A172 (cell line): ENCODE measurements at regions not wholly inside any gene's neighbourhood (a gene's known extent, or its start where the extent isn't known, plus 50 kb on each side); places are given as distances from the start of the nearest gene placed in this dataset.

Source experiments
- DNase-seq: peaks from one replicate; pipeline ENCODE4 v3.0.0-alpha.2; 2015; ENCODE audit warnings: low spot score

DNA sequence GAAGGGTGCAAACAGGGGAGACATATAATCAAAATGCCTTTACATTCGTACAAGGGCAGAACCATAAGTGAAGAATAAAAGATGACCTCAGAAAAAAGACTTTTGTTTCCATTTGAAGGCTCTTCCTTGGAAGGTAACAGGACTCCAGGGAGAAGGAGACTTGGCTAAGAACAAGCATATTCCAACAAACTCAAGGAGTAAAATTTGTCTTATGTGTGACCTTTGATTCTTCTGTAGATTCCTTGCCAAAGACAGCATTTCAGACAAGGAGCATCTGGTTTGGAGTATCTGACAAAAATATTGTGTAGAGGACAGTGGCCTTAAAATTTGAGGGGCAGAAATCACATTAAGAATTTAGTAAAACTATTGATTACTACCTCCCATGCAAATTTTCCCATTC is 991.9 kb downstream of the FLRT2 start:
- no peak for DNase-seq

DNA sequence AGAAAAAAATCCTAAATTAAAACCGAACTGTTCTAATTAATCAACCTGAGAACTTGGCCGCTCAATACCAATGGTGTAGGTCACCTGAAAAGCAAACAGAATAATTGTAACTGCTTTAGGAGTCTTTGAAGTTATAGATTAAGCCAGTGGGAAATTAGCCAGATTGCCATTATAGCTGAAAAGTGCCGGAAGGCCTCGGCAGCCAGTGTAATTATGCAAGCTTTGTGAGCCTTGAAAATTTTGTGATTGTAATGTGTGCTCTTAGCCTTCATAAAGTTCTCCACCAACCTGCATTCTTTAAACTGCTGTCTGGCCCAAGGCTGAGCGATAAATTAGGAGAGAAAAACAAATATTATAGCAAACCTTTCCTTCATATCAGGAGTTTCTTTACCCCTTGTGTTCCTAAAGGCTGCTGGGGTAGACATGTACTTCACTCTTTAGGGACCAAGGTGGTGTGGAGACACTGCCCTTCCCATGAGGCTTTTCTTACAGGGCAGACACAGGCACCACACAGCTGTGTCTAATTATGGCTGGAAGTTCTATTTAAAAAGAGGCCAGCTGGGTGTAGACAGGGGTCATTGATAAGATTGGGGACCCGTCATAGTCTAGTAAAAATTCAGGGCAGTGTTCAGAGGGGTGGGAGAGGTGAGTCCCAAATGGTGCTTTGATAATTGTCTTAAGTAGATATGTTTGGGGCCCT is 991.2 kb downstream of the FLRT2 start:
- DNase-seq, result no peak

DNA sequence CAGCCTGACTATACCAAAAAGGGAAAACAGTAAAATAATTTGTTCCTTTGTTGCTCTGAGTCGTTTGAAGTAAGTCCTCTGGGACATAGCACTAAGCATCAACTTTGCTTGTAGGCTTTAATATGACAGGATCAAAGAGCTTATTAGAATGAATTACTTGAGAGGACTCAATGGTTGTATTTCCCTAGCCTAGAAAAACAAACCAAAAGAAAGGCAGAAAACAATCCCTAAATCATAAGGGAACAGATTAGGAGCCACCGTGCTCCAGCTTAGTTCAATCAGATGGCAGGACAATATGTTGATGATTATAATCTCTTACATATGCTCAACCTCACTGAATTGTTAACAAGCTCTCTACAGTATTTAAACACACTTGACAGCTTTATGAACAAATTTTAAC is 988.4 kb downstream of the FLRT2 start:
- DNase-seq, result no peak

DNA sequence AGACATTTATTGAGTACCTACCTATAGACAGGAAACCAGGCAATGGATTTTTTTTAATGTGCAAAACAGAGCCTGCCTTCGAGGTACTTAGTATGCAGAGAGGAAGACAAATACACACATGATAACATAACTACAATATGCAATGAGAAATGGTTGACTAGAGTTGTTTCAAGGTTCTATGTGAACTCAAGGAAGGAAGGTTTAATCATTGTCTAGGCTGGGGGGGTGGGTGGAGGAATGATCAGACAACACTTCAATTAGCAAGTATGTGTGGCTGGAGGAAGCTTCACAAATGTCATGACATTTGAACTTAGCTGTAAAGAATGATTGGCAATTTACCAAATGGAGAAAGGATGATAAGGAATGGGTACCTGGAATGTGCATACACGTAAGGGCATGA is 985.3 kb downstream of the FLRT2 start:
- no peak for DNase-seq

DNA sequence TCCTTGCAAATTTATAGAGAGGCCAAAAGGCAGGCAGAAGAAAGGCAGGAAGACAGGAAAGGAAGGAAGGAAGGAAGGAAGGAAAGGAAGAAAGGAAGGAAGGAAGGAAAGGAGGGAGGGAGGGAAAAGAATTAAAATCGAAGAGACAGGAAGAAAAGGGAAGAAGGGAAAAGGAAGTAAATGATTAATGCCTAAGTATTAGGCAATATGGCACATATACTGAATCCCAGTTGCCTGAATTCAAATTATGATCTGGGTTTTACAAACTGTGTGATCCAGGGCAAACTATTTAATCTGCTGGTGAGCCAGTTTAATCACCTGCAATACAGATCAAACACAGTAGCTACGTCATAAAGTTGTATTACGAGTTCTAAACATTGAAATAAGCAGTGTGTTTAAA is 983.6 kb downstream of the FLRT2 start:
- DNase-seq, result no peak

DNA sequence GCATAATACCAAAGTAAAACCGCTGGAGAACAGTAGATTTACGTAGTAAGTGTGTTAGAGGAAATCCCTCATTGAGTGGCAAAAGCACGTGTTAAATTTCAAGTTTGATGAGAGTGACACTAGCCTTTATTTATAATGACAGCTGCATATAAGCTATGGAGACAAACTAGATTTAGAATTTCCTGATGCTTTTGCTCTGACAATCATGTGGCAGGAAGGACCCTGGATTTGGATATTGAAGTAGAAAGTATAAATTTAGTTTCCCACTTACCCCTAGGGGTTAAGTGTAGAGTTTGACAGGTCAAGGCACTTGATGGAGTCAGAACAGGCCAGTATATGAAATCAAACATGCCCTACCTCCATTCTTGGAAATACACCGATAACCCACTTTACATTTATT is 983.1 kb downstream of the FLRT2 start:
- DNase-seq, result no peak

DNA sequence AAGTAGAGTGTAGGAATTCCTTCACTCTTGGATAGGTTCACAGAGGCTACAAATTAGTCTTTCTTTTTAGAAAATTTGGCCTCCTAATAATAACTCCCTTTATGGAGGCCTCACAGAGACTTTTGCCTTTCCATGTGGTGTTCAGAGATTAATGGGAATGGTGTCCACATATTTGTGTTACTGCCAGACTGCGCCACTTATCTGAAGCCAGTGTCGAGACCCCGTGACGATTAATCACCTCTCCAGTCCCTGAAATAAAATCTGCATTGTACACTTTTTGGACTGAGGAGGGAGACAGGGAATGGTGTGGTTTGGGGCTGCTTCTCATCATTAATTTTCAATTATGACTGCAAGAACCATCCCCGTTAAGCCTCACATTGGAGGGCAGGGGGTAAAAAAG is 980.5 kb downstream of the FLRT2 start:
- DNase-seq, result peak; percentile 56

DNA sequence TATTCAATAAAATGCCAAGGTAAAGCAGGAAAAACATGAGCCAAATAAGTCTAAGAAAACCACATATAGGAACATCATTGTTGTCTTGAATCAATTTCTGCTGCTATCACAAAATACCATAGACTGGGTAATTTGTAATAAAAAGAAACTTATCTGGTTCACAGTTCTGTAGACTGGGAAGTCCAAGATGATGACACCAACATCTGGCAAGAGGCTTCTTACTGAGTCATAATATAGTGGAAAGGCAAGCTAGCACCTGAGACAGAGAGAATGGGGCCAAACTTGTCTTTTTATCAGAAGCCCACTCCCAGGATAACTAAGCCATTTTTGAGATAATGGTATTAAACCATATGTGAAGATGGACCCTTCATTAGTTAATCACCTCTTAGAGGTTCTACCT is 975.9 kb downstream of the FLRT2 start:
- DNase-seq, result no peak

DNA sequence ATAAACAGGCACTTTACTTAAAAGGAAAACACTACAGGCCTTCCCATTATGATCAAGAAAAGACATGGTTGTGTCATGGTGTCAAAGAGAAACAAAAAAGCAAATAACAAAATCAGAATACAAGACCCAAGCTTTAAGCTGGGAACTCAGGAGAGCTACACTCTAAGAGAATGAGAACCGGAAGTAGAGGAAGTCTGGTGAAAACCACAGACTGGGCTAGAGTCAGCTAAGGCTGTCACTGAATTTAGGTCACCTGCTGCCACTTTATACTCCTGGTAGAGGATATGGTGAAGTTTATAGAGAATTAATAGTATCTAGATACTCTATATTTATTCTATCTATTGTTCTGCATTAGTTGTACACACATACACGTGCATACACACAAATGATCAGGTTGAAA is 971.7 kb downstream of the FLRT2 start:
- DNase-seq, result no peak

DNA sequence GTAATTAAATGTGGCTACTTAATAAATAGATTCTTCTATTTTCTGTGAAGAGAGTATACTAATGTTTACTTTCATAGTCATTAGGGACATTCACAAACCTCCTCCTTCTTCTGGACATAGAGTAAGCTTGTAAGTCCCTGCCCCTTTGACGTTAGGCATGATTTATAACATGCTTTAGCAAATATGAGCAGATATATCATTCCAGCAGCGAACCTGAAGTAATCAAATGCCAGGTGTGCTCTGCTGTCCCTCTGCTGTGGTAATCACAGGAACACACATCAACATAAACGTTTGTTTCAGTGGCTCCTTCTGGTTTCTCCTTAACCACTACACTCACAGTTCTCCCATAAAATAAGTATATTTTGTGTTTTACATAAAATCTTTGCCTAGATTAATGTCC is 961.8 kb downstream of the FLRT2 start:
- DNase-seq, result no peak

DNA sequence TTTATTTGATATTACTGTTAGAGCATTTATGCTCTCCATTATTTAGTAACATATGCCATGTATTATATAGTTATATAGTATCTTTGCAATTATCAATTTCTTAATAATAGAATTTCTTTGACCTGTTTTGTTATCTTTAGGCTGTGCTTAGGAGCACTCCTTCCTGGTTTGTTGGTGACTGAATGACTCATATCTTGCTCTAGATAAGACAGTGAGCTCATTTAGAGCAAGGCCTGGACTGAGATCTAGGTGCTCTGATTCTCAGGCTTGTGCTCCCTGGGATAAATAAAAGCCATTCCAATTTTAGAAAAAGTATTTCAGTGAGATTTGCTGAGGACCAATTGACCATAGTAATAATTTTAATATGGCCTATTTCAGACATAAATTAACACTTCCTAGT is 951.2 kb downstream of the FLRT2 start:
- peak; percentile 34 for DNase-seq

DNA sequence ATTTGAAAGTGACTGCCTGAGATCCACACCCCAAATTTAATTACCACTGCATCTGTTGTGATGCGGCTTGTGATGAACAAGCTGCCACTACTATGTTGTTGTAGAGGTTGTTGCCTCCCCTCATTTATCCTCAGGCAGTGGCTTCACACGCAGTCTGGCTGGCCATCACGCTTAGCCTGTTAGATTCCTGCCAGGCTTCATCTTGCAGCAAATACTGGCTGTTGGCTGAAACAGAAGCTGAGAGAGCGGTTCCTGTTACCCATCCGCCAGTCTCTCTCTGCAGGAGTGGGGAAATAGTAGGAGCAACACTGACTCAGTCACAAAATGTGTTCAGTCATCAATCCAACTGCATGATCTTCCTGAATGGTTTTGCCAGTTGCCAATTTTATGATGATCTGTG is 934.4 kb downstream of the FLRT2 start:
- DNase-seq, result no peak

DNA sequence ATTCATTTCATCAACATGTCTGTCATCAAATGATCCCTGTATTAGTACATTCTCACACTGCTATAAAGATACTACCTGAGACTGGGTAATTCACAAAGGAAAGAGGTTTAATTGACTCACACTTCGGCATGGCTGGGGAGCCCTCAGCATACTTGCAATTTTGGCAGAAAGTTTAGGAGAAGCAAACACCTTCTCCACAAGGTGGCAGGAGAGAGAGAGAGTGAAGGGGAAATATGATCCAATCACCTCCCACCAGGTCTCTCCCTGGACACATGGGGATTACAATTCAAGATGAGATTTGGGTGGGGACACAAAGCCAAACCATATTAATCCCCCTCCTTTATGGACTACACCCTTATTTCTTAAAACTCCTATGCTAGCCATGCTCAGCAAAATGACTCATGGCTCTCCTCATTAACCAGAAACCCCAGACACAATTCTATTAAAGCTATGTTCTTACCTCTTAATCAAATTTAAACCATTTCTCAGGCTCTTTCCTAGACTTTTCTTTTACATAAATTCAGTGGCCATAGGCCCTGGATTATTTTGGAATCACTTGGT is 932.3 kb downstream of the FLRT2 start:
- peak; percentile 30 for DNase-seq

DNA sequence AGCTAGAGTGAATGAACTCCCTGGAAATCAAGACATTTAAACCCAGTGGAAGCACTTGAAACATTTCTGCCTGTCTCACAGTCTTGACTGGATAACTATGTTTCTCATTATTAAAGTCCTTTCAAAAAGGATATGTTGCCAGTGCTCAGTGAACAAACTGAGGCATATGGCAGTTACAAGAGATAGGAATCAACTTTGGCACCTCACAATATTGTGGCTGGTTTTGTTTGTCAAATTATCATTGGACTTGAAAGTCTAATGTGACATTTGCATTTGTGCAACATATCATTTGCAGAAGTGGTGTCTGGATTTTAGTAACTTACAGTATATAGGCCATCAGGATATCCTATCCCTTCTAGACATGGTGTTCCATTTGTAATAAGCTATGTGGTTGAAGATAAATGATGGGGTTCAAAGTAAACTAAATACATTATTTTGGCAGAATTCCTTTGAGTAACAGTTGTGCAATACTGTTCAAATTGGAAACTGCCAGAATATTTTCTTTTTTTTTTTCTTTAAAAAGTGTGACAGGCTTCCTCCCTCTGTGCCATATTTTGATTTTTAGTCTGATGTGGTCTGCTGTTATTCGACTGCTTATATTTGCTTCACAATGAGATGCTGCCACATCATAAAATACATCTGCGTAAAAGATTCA is 927.7 kb downstream of the FLRT2 start:
- no peak for DNase-seq

DNA sequence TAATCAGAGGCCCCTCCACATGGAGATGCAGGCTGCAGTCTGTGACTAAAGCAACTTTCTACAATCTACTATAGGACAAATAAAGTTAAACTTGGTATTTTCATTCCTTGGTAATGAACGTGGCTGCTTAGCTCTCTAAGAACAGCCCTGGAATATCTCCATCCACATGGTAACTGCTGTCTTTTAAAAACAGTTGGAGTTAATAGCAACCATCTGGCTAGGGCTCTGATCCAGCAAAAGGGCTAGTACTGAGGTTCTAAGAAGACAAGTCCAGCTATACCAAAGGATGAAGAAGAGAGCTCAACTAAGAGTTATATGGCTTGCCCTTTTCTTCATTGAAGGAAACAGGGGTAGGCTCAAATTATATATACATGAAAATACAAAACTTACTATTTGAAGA is 920.1 kb downstream of the FLRT2 start:
- no peak for DNase-seq

DNA sequence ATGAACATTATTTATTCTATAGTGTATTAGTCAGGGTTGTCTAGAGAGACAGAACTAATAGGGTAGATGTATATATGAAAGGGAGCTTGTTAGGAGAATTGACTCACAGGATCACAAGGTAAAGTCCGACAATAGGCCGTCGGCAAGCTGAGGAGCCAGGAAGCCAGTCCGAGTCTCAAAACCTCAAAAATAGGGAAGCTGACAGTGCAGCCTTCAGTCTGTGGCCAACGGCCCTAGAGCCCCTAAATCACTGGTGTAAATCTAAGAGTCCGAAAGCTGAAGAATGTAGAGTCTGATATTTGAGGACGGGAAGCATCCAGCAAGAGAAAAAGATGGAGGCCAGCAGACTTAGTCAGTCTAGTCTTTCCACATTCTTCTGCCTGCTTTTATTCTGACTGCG is 912.2 kb downstream of the FLRT2 start:
- no peak for DNase-seq

DNA sequence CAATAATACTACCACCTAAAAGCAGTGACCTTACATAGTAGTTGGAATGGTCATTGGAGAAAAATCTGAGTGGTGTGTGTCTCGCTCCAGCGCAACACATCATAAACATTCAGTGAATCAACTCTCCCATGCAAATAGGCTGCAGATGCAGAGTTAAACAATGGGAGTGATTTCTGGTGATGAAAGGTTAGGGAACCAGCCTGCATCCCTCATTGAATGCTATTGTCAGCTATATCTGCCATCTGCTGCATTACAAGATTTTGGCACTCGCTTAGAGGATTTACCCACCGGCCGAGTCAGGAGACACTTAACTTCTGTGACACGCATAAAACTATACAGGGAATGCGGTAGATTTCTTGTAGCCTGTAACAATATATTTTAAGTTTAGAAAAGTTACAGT is 900.9 kb downstream of the FLRT2 start:
- no peak for DNase-seq

DNA sequence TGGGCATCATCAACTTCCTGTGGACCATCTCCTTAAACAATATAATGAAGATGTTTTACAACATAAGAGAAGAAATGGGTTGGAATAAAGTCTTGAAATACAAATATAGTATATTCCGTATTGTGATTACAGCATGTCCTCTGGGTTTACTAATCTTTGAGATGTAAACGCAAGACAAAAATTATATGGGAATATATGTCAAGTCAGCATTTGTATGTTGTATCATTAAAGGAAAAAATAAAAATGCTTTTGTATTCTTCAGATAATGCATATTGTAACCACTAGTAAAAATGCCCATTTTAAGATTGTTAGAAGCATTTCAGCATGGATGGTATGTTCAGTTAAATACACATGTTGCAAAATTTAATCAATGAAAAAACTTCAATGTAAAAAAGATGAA is 893.3 kb downstream of the FLRT2 start:
- no peak for DNase-seq

DNA sequence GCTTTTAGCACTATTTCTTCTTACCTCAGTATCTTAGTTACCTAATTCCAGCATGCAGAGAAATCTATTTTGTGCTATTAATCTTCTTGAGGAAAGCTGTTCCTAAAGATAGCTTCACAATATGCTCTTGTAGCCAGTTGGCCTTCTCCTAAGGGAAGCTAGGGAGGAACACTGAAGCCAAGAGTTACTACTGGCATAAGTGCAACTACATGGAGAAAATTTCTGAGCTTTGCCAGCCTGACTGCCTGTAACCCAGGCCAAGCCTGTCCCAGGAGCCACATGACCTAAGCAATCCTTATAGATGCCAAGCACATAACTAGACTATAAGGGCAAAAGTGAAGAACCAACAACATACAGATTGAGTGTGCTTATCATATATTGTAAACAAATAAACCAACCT is 890.2 kb downstream of the FLRT2 start:
- DNase-seq, result no peak

DNA sequence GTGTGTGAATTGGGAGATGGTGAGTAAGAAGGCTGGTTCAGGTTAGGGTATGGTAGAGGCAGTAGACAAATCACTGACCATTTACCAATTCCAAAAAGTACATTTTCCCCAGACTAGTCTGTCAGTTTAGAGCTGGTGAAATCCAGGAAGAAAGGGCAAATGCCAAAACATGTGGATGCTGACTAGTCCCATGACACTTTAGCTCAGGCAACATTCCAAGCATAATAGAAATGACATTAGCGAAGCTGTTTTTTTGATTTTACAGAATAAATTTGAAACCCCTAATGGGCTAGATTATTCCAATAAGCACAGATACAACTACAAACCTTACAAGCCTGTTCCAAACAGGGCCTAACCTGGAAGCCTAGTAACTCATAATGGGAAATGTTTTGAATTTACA is 884.2 kb downstream of the FLRT2 start:
- no peak for DNase-seq

DNA sequence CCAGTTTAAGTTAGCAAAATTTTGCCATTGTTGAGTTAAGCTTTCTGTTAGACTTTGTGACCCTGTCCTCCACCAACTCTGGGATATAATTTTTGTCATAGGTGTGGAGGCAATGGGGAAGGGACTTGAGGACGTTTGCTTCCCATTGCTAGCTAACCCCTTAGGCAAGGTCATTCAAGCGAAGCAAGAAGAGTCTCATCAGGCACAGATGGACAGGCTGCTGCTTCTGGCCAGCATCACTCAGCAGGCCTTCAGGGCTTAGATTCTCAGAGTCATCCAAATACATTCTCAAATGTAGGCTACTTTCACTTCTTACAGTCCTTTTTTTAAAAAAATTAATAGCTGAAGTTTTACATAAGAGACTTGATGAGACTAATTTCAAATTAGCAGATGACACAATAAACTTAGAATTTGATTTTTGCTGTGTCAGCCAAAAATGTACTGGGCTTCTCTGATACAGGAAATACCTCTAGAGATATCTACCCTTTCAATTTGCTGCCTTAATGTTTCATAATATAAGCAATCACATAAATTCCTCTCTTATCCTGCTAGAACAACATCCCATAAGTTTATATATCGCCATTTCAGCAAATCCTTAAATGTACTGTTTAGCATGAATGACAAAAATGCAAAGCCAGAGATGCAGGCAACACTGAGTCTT is 875.2 kb downstream of the FLRT2 start:
- no peak for DNase-seq

DNA sequence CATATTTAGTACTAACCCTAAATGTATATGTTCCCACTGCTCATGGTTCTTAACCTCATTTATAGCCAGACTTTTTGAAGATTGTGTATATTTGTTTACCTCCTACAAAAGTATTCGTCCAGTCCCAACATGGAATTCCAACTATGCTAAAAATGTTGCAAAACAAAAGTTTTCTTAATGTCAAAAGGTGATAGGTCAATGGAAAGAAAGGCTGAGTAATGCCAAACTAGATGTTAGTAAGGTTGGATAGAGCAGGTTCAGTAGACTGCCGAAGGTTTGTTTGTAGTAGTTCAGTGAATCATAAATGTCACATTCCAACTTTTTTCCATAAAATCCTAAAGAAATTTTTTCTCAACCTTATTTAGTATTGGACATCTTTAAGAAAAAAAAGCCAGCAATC is 874.5 kb downstream of the FLRT2 start:
- peak; percentile 0 for DNase-seq

DNA sequence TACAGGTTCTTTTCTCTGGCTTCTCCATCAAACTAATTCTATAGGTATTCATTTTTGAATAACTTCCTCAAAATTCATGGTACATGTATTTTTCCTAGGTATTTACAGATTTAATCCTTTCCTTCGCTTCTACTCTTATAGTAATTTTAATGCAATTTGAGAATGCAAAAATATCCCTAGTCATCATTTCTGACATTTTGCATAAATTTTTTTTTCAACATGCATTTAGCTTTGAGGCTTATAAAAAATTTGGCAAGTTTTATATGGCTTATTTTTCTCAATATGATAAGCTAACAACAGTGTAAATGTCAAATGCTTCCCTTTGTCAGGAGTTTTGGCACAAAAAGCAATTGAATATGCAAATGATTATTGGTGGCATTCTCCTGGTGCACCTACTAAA is 872.6 kb downstream of the FLRT2 start:
- DNase-seq, result no peak
